HG03196 (cell line): ENCODE measurements at regions not wholly inside any gene's neighbourhood (a gene's known extent, or its start where the extent isn't known, plus 50 kb on each side); places are given as distances from the start of the nearest gene placed in this dataset.

Experiments used
- ATAC-seq: cut with Tn5 transposase; IDR thresholded peaks from one replicate; pipeline ENCODE4 v1.9.1; 2021; ENCODE audit not compliant: unreplicated experiment

DNA sequence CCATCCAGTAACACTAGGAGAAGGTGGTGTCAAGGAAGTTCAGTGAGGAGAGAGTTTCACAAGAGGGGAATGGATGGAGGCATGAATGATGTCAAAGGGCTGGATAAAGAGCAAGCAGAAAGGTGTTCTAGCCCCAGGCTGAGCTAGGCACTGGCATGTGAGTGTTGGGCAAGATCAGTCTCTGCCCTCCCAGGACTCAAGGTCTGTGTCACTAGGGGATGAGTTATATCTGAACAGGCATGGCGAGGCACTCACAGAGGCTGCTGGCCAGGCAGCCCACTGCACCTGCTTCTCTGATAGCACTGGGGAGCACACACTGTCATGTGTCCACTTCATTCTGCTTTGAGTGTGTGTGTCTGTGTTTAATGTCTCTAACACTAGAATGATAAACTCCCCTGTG is 903.8 kb downstream of the BCL11B start:
- no peak for ATAC-seq

DNA sequence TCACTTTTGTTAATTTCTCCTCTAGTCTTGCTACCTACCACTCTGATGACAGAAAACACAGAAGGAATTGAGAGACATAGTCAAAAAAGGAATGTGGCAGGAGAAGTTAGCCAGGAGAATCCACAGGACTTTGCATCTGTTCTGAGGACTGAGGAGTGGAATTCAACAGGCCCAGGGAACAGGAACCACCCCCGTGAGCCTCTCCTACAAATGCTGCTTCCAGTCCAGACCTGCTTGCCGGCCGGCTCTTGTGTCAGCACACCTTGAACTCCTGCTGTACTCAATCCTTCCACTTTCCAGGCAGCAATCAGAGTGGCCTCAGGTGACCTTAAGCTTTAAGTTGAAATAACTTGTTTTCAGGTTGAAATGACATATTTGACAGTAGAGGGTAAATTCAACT is 903.1 kb downstream of the BCL11B start:
- no peak for ATAC-seq

DNA sequence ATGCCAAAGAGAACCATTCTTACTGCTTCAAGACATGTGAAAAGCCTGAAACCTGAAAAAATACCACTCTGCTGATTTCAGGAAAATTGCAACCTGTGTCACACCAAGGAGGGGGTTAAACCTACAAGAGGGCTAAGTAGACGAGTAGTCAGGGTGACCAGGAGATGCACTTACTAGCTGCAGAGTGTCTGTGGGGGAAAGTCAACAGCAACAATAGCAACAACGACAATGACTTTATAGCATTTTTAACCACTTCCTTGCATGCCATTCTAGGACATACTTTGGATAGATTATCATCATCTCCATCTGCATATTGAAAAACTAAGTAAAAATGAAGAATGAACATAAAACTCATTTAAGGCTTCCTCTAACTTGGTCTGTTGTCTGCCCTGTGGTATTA is 902.7 kb downstream of the BCL11B start:
- ATAC-seq: no peak

DNA sequence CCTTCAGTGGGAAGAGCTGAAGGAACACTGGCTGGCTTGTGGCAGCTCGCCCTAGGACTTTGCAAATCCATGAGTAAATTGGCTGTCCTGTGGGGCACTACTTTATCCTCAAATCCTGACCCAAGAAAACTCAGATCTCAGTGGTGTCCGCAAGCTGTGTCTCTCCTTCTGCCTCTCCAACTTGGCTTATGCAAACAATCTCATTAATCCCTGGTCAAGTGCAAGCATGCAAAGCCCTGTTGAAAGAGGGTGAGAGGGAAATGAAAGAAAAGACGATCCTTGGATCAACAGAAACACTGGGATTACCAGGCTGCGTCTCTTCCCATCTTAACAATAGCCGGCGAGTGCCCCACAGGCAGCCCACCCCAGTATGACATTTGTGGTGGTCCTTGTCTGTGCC is 901.6 kb downstream of the BCL11B start:
- ATAC-seq: no peak

DNA sequence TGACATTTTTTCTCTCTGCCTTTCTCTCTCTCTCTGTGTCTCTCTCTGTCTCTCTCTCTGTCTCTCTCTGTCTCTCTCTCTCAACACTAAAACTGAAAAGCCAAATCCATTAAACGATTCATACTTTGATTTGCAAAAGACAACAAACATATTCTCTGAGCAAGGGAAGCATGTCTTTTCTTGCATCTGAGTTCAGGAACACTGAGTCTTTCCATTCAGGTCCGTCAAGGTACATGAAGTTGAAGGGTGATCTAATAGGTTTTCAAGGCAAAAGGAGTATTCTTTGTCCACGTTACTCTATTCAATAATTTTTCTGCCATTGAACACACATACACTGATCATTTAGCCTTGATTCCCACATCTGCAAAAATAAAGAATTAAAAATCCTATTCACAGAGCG is 900.9 kb downstream of the BCL11B start:
- ATAC-seq: no peak

DNA sequence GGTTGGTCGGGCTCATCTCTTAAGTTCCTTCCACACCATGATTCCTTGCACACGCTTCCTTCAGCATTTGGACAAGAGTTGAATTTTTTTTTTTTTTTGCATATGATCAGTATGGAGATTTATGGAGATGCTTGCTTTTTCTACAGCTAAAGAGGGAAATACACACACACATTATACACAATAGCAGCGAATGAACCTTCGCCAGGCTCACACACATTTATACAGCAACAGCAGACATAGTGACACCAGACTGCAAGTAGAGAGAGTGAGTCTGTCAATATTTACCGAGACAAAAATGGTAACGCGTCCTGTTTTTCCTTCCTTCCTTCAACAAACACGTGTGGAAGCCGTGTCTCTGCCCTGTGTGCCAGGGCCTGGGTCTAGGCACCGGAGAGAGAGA is 897.9 kb downstream of the BCL11B start:
- ATAC-seq: no peak

DNA sequence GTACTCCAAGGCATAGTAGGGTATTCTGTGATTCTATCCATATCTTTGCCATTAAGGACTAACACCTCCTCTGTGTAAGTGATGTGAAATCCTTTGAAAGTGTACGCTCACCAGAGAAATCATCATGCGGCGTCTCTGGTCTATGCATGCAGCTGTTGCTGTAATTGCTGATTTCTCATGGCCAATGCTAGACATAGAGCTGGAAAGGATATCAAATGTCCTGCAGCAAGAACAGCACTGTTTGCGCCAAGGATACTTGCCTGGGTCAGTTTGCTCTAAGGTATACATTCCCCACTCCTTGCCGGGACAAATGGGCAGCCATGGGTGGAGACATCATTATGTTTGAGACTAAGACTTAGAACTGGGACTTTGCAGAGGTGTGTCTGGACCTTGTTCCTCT is 896.4 kb downstream of the BCL11B start:
- no peak for ATAC-seq

DNA sequence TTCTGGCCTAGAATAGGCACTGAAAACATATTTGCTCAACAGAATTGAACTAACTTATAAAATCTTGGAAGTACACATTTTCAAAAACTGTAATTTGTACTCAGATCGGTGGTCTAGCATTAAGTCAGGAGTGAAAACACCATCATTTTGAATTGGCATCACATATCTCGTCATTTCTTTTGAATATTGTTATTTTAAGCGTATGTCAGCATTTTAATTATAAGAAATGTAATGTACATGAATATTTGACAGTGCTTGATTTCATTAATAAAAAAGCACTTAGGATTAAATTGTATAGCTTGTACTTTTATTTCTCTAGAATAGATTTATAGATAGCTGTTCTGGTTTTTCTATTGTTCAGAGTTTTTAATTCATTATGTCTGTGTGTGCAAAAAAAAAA is 892.2 kb downstream of the BCL11B start:
- no peak for ATAC-seq

DNA sequence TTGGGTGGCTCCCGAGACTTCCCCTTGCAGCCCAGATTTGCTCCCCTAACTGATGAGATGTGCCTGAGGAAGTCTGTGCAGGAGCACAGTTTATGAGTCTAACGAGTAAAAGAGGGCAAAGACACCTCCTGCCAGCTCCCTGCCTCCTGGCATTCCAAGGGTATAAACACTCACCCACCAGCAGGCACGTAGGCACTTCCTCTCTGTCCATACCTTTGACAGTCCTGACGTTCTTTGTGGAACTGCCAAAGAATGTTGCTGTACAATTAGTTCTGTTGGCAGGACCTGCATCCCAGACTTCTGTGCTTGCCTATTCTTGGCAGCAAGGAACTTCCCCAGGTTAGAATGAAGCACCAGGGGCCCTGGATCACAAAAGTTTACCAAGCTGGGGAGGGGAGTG is 889.3 kb downstream of the BCL11B start:
- no peak for ATAC-seq

DNA sequence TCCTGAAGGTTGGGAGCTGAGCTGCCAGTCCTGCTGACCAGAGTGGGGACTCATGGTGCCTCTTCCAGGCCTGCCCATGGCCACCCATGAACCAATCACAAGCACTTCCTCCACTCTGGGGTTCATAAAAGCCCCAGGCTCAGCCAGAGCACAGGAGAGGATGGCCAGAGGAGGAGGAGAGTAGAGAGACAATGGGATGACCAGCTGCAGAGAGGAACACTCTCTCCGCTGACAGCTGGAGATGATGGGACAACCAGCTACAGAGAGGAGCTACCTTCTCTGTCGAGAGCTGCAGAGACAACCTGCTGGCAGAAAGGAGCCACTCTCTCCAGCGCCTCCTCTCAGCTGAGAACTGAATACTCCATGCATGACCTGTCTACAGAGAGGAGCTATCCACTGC is 886.1 kb downstream of the BCL11B start:
- ATAC-seq: no peak

DNA sequence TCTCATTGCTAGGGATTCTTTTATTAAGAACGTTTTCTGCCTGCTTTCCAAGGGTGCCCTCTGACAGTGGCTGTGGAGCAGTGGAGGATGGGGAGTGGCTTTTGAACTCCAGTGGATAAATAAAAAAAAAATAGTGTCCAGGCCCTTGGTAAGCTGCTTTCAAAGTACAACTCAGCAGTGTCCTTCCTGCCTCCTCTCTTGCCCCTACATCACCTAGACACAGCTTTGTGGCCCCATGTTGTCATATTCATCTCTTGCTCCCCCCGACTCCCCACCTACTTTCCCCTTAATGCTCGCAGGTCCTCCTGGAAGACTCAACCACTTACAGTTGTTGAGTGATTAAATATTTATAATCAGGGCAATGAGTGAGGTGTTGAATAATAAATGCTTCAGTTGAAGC is 880.9 kb downstream of the BCL11B start:
- no peak for ATAC-seq

DNA sequence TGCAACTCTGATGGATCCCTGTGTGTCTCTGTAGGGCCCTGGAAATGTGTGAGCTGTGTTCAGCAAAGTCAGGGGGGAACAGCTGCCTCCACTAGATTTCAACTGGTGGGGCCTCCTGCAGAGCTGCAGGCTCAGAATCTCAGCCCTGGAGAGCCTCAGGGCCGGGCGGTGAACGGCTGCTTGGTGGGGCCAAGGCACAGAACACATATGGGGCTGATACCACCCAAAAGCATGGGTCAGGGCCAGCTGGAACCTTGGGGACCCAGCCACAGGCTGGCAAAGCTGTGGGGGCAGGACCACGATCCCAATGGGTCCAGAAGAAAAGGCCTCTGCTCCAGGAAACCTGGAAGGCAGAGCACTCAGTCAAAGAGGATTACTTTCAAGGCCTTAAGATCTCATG is 878.5 kb downstream of the BCL11B start:
- no peak for ATAC-seq

DNA sequence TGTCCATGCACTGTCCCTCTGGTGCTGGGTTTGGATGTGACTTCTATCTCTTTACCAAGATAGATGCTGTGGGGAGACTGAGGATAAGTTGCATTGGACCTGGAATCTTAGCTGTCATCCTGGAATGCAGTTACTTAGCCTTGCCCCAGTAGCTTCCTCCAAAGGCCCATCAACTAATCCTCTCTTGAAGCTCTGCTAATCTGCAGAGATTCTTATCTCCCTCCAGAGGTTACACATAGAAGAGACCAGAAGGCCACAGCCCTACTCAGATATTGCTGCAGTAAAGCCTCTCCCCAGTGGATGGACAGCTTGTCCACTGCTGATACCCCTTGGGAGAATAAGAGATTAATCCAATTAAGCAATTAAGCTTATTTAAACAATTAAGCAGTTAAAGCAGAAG is 867.2 kb downstream of the BCL11B start:
- no peak for ATAC-seq

DNA sequence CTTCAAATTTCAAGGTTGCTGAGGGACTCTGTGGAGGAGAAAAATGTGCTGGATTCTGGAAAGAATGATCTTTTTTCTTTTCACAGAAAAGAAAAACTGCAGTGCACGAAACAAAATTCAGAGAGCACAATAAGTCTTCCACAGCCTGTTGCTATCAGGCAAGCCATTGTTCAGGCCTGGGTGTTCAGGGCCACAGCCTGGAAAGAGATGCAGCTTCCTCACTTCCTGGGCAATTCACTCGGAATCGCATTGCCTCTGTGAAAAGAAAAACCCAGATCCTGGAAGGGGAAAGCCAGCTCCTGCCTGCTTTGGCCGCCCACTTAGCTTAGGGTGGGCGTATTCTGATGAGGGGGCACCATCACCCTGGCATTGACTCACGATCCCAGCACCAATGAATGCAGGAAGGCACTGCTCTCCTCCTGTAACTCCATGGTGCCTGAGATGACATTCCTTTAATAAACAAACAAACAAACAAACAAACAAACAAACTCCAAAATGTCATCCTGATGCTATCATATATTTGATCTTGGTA is 863.9 kb downstream of the BCL11B start:
- no peak for ATAC-seq

DNA sequence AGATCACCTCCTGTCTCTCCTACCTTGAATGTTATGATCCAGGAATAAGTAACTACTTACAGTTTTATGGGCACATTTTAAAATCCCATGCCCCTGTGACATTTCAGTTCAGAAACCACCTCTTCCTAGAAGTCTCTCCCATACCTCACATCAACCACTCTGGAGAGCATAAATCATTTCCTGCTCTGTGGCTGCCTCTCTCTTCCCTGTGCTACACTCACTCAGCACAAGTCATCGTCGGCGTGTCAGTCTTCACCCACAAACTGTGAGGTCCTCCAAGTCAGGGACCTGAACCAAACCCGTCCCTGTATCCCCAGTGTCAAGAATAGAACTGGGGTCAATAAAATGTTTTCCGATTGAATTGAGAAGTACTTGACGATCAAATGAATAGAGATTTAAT is 863.3 kb downstream of the BCL11B start:
- no peak for ATAC-seq

DNA sequence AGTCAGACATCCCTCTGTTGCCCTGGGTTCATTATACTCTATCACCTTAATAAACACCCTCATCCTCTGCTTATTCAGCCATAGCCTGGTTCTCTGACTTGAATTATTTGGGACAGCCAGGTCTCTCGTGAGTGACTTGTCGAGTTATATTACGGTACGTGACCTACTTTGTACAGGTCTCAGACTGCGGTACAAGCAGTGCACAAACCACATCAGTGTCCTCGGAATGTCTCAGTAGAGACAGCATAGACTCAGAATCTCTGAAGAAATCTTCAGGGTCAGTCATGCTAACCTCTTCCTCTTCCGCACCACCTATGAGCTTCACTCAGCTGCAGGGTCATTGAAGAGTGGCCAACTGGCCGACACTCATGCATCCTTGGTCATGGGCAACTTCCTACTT is 860.8 kb downstream of the BCL11B start:
- no peak for ATAC-seq

DNA sequence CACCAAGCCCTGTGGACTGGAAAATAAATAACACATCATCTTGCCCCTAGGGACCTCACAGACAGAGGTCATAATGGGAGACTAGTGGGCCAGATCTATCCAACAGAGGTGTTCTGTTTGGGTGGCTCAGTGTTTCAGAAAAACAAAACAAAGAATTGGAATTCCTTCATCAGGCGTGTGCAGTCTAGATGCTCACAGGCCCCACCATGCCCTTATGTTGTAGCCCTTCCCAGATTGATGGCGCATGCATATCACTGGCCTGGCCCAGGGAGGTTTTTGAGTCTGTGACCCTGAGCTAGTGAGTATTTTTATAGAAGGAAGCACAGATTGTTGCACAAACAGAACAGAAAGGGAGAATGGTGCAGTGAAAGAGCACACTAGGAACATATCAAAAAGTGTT is 859.6 kb downstream of the BCL11B start:
- ATAC-seq: no peak

DNA sequence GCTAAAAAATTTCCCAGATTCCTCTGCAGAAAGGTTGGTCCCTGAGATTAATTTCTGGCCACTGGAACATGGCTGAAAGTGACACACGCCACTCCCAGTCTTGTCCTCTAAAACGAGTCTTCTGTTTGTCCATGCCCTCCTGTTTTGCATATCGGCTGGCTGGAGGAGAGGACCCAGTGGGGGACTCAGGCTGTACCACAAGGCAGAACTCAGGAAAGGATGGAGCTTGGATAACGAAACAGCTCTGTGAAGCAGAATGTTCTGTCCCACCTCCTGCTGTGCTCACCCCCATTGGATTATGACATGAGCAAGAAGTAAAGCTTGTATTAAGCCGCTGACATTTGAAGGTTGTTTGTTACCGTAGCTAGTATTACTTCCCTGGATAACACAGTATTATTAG is 856.2 kb downstream of the BCL11B start:
- no peak for ATAC-seq

DNA sequence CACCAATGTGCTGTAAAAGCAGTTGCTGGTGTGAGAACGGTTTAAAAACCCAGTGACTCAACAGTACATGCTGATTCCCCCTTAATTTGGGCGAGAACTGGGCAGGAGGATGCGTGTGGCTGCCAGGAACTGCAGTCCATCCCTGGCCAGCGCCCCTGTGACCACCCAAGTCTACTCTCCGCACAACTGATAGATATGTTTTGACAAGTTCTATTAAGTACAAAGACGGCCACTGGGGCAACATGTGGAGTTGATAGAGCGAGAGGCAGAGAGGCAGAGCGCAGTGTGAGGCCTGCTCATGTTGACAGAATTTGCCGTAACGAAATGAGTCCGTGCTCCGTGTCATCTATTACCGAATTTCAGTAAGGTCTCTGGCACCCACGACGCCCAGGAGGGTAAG is 855.0 kb downstream of the BCL11B start:
- ATAC-seq: no peak

DNA sequence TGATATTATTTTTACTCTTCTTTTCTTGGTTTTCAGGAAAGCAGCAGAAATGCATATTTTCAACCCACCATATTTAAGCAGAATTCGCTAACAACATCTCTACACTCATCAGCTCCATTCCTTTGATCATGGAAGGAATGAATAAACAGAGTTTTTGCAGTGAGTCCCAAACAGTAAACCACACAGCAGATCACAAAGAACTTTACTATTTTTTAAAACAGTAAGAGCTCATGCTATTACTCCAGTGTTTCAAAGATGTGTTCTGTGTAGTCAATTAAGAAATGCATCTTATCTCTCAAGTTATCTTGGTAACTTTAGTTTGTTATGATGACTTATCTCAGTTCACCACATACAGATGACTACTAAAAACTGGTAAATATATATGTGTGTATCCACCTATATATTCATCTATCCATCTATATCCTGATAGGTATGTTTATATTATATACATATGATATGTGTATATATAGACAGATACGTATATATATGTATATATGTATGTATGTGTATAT is 843.5 kb downstream of the BCL11B start:
- ATAC-seq: no peak

DNA sequence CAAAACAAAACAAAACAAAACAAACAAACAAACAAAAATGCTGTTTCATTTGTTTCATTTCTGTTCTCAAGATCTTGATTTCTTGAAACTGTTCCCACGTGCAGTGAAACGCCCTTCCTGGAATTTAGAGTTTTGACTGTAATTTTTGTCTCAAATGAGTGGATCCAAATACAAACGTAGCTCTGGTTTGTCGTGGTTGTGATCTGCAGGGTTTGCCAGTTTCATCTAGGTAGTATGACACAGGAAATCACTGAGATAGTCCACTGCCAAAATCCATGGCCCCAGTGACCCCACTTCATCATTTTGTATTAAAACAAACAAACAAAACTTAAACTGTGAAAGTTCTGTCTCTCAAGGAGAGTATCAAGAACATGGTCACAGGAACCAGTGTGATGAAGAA is 838.6 kb downstream of the BCL11B start:
- ATAC-seq: no peak

DNA sequence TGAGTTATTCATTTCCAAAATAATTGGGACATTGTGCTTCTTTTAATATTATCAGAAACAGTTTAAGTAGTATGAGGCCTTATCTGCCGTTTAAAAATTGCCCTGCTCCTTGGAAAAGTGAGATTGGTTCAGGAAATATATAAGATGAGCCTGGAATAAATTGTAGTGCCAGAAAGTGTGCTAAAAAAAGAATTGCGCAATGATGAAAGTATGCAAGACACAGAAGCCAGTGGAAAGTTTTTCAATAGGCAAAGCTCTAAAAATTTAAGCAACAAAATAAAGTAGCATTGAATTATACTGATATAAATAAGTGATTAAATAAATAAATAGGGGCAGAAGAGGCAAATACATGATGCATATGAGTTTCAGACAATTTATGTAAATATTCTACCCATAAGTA is 834.9 kb downstream of the BCL11B start:
- ATAC-seq: no peak

DNA sequence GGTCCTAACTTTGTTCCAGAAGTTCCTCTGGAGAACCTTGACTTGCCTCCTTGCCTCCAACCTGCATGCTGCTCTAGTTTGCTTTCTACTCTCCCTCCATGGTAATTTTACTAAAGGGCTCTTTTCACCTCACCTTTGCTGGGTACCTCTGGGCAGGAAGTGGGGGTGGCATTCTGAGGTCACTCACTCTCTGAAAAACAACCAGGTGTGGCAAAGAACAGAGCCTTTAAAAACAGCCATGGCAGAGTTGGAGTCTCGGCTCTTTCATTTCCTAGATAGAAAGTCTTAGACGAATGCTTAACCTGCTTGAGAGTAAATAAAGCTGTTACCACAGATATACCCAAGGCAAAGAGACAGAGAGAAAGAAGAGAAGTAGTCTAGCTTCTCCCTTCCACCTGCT is 827.9 kb downstream of the BCL11B start:
- ATAC-seq: no peak

DNA sequence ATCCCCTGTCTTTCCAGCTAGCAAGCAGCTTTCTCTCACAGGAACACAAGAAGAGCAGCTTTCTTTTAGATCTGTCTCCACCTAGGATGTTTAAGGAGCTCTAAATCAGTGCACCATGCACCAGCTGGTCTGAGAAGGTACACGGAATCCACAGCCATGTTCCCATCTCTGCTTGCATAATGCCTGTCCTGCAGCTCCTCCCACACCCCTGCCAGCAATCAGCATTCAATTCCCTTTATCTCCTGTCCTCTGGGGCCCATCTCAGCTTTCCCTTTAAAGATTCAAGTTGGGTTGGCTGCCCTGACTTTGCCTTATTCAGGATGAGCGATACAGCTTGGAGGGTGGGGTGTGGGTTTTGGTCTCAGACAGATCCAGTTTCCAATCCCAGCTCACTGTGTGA is 826.3 kb downstream of the BCL11B start:
- ATAC-seq: no peak
